ENCODE measurements at regions not wholly inside any gene's neighbourhood (a gene's known extent, or its start where the extent isn't known, plus 50 kb on each side); places are given as distances from the start of the nearest gene placed in this dataset.
"Not testable (repeated sequence)": the region's sequence is repeated elsewhere in the genome, so short reads cannot be mapped to it uniquely, and the experiment has no call there.

DNA sequence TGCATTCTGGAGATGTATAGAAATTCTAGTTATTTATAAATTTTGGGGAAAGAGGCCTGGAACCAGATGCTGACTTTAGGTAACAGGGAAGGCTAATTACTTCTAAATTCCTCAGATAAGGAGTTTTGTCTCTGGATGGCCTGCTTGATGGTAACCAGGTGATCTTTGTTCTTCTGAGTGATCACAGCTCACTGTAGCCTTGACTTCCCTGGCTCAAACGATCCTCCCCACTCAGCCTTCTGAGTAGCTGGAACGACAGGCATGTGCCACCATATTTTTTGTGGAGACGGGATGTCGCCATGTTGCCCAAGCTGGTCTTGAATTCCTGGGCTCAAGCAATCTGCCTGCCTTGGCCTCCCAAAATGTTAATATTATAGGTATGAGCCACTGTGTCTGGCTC lies 54.4 kb upstream of the MSH6 start:
- Mint-ChIP-seq H3K9me3 (no peaks in the 10 kb centered on the region), H3K27ac (no peak overlapping the region), H3K36me3 (no peaks in the 10 kb centered on the region), H3K4me3 (no peak overlapping the region), H3K27me3 (no peaks in the 10 kb centered on the region), H3K4me1 (no peaks in the 10 kb centered on the region)
- CTCF ChIA-PET = no interaction called here
- no peak for DNase-seq

- Mint-ChIP-seq H3K9me3 (no peaks in the 10 kb centered on the region), H3K27ac (no peak overlapping the region), H3K36me3 (no peaks in the 10 kb centered on the region), H3K27me3 (peaks cover 4% of the 10 kb centered on the region), H3K4me1 (no peaks in the 10 kb centered on the region), H3K4me3 (no peak overlapping the region)
- CTCF ChIA-PET = no interaction called here
- DNase-seq = no peak
These were observed 55.0 kb upstream of the MSH6 start for GRCh38 chr2:47727956-47728355.

GRCh38 chr2:47726978-47727377 lies 56.0 kb upstream of the MSH6 start:
- CTCF ChIA-PET = interaction anchor here (0.6 kb wide), 1 partner anchor 327 kb away, joined by 3 read pairs; no protein-coding TSS in a partner anchor
- not testable (repeated sequence) for H3K36me3 Mint-ChIP-seq, H3K27ac Mint-ChIP-seq, H3K4me1 Mint-ChIP-seq, H3K27me3 Mint-ChIP-seq, H3K9me3 Mint-ChIP-seq, DNase-seq, H3K4me3 Mint-ChIP-seq

- CTCF ChIA-PET = no interaction called here
- no peak for DNase-seq
- Mint-ChIP-seq H3K36me3 (no peaks in the 10 kb centered on the region), H3K27me3 (peaks cover 5% of the 10 kb centered on the region), H3K9me3 (no peaks in the 10 kb centered on the region), H3K4me3 (no peak overlapping the region), H3K27ac (no peak overlapping the region), H3K4me1 (no peaks in the 10 kb centered on the region)
These were observed 57.1 kb upstream of the MSH6 start for GRCh38 chr2:47725808-47726207.

DNA sequence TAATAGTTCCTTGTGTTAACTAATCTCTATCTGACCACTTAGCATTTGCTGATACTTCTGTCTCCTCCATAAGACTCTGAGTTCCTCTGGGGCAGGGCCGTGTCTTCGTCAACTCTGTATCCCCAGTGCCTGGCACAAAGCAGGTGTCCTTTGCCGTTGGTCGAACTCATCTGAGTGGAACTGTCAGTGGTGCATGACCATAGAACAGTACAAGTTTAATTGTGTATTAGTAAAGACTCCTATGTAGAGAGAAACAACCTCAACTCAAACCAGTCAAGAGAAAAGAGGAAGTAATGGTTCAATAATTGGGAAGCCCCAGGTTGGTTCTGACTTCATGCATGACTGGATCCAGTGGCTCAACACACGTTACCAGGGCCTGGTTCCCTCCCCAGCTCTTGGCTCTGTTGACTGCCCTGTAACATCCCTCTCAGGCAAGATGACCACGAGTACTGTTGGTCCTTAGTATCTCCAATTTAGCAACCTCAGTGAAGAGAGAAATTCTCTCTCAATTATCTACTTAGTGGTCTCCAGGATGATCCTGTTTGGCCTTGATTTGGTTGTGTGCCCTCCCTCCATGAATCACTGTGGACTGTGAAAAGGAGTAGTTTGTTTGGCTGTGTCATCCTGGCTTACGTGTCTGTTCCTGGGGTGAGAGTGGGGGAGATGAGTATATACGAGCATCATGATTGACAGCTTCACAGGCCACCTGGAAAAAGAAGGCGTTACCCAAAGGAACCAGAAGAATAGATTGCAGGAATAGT lies 58.5 kb upstream of the MSH6 start:
- H3K27ac Mint-ChIP-seq = no peak overlapping the region

GRCh38 chr2:47721296-47721695 lies 61.6 kb upstream of the MSH6 start:
- no peaks in the 10 kb centered on the region for H3K4me1 Mint-ChIP-seq
- H3K27me3 Mint-ChIP-seq = peaks cover 14% of the 10 kb centered on the region
- no peaks in the 10 kb centered on the region for H3K36me3 Mint-ChIP-seq
- H3K9me3 Mint-ChIP-seq = no peaks in the 10 kb centered on the region
- no peak overlapping the region for H3K27ac Mint-ChIP-seq
- no peak for DNase-seq
- H3K4me3 Mint-ChIP-seq = no peak overlapping the region
- CTCF ChIA-PET = no interaction called here

More for the DNA sequence above, 58.5 kb upstream of the MSH6 start:
- Mint-ChIP-seq H3K36me3 (no peaks in the 10 kb centered on the region), H3K4me1 (no peaks in the 10 kb centered on the region), H3K27me3 (peaks cover 5% of the 10 kb centered on the region), H3K4me3 (no peak overlapping the region), H3K9me3 (no peaks in the 10 kb centered on the region)
- CTCF ChIA-PET = no interaction called here
- no peak for DNase-seq

DNA sequence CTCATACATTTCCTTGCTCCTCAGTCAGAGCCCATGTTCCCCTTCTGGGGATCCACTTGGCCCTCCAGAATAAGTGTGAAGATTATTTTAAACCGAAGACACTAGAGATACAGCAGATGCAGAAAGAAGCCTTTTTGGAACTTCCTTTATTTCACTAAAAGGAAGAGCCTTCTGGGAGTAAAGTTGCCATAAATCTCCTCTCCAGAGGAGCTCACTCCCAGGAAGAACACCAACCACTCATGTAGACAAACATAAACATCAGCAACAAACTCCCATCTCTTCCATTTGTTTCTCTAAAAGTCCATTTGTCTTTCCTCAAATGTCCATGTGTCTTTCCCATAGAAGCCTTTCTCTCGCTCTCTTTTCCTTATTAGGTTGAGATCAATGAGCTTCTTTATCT lies 62.4 kb upstream of the MSH6 start:
- Mint-ChIP-seq H3K4me1 (no peaks in the 10 kb centered on the region), H3K27me3 (peaks cover 14% of the 10 kb centered on the region), H3K9me3 (no peaks in the 10 kb centered on the region), H3K27ac (no peak overlapping the region), H3K4me3 (no peak overlapping the region), H3K36me3 (no peaks in the 10 kb centered on the region)
- no peak for DNase-seq
- CTCF ChIA-PET = interaction anchor here (1.6 kb wide), 1 partner anchor 47 kb away, joined by 5 read pairs; no protein-coding TSS in a partner anchor

DNA sequence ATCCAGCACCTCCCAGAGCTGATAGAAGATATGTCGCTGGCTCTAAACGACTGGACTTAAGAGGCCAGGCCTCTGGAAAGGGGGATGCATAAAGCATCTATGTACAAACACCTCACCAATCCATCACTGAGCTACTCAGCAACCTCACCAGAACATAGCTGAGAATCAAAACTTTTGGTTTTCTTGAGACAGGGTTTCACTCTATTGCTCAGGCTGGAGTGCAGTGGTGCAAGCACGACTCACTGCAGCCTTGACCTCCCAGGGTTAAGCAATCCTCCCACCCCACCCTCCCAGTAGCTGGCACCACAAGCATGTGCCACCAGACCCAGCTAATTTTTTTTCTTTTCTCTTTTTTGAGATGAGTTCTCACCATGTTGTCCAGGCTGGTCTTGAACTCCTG lies 62.9 kb upstream of the MSH6 start:
- DNase-seq = no peak
- Mint-ChIP-seq H3K27me3 (peaks cover 14% of the 10 kb centered on the region), H3K9me3 (no peaks in the 10 kb centered on the region), H3K4me3 (no peak overlapping the region), H3K4me1 (no peaks in the 10 kb centered on the region), H3K36me3 (no peaks in the 10 kb centered on the region), H3K27ac (no peak overlapping the region)
- CTCF ChIA-PET = interaction anchor here (0.6 to 1.6 kb wide), 2 partner anchors 48 to 312 kb away, joined by 3 to 5 read pairs; no protein-coding TSS in a partner anchor

DNA sequence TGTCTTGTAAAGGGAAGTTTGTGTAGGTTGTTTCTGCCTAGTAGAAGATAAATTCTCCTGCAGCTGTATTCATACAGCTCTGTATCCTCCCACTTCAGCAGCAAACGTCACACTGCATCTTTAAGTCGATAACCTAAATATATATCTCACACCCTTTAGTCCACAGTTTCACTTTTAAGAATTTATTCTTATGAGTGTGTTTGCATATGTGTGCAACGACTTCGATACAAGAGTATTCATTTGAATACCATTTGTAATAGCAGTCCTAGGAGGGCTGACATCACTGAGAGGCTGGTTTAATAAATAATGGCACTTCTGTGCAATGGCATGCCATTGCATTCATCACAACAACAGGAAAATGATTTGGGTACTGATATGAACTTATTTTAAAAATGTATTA lies 63.8 kb upstream of the MSH6 start:
- Mint-ChIP-seq H3K27ac (no peak overlapping the region), H3K9me3 (no peaks in the 10 kb centered on the region), H3K36me3 (no peaks in the 10 kb centered on the region), H3K27me3 (peaks cover 14% of the 10 kb centered on the region), H3K4me3 (no peak overlapping the region), H3K4me1 (no peaks in the 10 kb centered on the region)
- no peak for DNase-seq
- CTCF ChIA-PET = interaction anchor here (0.8 kb wide), 1 partner anchor 48 kb away, joined by 4 read pairs; no protein-coding TSS in a partner anchor

DNA sequence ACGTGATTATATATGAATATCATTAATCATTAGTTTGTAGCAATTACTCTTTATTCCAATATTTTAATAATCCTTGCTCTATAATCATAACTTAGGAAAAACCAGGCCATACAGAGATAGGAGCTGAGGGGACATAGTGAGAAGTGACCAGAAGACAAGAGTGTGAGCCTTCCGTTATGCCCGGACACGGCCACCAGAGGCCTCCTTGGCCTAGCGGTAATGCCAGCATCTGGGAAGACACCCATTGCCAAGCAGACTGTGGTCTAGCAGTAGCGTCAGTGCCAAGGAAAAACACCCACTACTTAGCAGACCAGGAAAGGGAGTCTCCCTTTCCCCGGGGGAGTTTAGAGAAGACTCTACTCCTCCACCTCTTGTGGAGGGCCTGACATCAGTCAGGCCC lies 66.6 kb upstream of the MSH6 start:
- DNase-seq, H3K4me3 Mint-ChIP-seq, H3K27me3 Mint-ChIP-seq, H3K4me1 Mint-ChIP-seq, H3K9me3 Mint-ChIP-seq, CTCF ChIA-PET, H3K36me3 Mint-ChIP-seq, H3K27ac Mint-ChIP-seq: not testable (repeated sequence)

DNA sequence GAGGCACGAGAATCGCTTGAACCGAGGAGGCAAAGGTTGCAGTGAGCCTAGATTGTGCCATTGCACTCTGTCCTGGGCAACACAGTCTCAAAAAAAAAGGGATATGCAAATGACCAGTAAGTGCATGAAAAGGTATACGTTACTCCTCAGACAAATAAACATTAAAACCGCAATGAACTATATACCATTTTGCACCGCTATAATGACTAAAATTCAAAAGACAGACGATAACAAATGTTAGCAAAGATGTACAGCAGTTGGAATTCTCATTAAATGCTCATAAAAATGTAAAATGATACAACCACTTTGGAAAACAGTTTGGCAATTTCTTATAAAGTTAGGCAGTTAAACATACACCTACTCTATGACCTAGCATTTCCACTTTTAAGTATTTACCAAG lies 67.4 kb upstream of the MSH6 start:
- Mint-ChIP-seq H3K36me3 (no peaks in the 10 kb centered on the region), H3K4me1 (no peaks in the 10 kb centered on the region), H3K4me3 (no peak overlapping the region), H3K9me3 (no peaks in the 10 kb centered on the region), H3K27me3 (peaks cover 9% of the 10 kb centered on the region), H3K27ac (no peak overlapping the region)
- DNase-seq = no peak
- CTCF ChIA-PET = no interaction called here

- H3K9me3 Mint-ChIP-seq = no peaks in the 10 kb centered on the region
- no peaks in the 10 kb centered on the region for H3K27me3 Mint-ChIP-seq
- CTCF ChIA-PET = no interaction called here
- H3K36me3 Mint-ChIP-seq = no peaks in the 10 kb centered on the region
- no peak overlapping the region for H3K27ac Mint-ChIP-seq
- H3K4me1 Mint-ChIP-seq = no peaks in the 10 kb centered on the region
- DNase-seq = no peak
- H3K4me3 Mint-ChIP-seq = no peak overlapping the region
These were observed 74.0 kb upstream of the MSH6 start for GRCh38 chr2:47708801-47709499.

DNA sequence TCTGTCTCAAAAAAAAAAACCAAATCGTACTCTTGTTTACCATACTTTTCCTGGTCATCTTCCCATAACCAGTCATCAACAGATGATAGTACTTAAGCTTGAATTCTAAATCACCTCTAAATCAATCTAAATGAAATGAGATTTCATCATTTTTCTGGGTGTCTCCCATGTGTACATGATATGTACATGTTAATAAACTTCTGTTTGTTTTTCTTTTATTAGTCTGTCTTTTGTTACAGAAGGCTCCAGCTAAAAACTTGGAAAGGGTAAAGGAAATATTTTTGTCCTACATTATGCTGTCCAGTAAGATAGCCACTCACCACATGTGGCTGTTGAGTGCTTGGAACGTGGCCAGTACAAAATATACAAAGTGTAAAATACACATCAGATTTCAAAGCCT lies 78.7 kb upstream of the MSH6 start:
- DNase-seq = no peak
- CTCF ChIA-PET = no interaction called here
- no peaks in the 10 kb centered on the region for H3K27me3 Mint-ChIP-seq

GRCh38 chr2:47699533-47700215 lies 83.3 kb upstream of the MSH6 start:
- Mint-ChIP-seq H3K27ac (no peak overlapping the region), H3K4me3 (no peak overlapping the region), H3K4me1 (no peaks in the 10 kb centered on the region), H3K9me3 (no peaks in the 10 kb centered on the region), H3K36me3 (no peaks in the 10 kb centered on the region), H3K27me3 (peaks cover 9% of the 10 kb centered on the region)
- no peak for DNase-seq
- CTCF ChIA-PET = no interaction called here

More for the DNA sequence above, 78.7 kb upstream of the MSH6 start:
- H3K9me3 Mint-ChIP-seq = no peaks in the 10 kb centered on the region
- no peak overlapping the region for H3K4me3 Mint-ChIP-seq
- H3K27ac Mint-ChIP-seq = no peak overlapping the region
- no peaks in the 10 kb centered on the region for H3K36me3 Mint-ChIP-seq
- H3K4me1 Mint-ChIP-seq = no peaks in the 10 kb centered on the region

All from activated naive CD4-positive, alpha-beta T cell treated with anti-CD3 and anti-CD28 coated beads, Interleukin-2, amount 10 ng/mL, durations not matched to agents 7 days and 5 days (primary cell).